Trophoblast cell (in vitro differentiated cells and primary cell): ENCODE measurements at regions not wholly inside any gene's neighbourhood (a gene's known extent, or its start where the extent isn't known, plus 50 kb on each side); places are given as distances from the start of the nearest gene placed in this dataset.

Experiments
- DNase-seq, 2 donors: peaks; one replicate each; pipeline ENCODE4 v3.0.0-alpha.2; 2016
- H2AFZ ChIP-seq: 2 replicates; pipeline ENCODE4 v1.6.1; 2013; ENCODE audit warnings: low read length, moderate library complexity, mild to moderate bottlenecking; ENCODE audit not compliant: insufficient read depth, poor library complexity
- H2AK5ac ChIP-seq: 2 replicates; pipeline ENCODE4 v1.6.1; 2013; ENCODE audit warnings: mild to moderate bottlenecking, low read length
- H2BK120ac ChIP-seq: 2 replicates; pipeline ENCODE4 v1.6.1; 2013; ENCODE audit warnings: low read length, mild to moderate bottlenecking, moderate library complexity; ENCODE audit not compliant: insufficient read depth, poor library complexity
- H2BK12ac ChIP-seq: 2 replicates; pipeline ENCODE4 v1.6.1; 2013; ENCODE audit warnings: mild to moderate bottlenecking, low read length, moderate library complexity
- H2BK5ac ChIP-seq: 2 replicates; pipeline ENCODE4 v1.6.1; 2013; ENCODE audit warnings: low read length, low read depth, moderate library complexity, mild to moderate bottlenecking; ENCODE audit not compliant: poor library complexity
- H3K14ac ChIP-seq: 2 replicates; pipeline ENCODE4 v1.6.1; 2013; ENCODE audit warnings: mild to moderate bottlenecking, low read length
- H3K18ac ChIP-seq: 2 replicates; pipeline ENCODE4 v1.6.1; 2013; ENCODE audit warnings: mild to moderate bottlenecking, low read length
- H3K23ac ChIP-seq: 2 replicates; pipeline ENCODE4 v1.6.1; 2013; ENCODE audit warnings: low read length
- H3K27ac ChIP-seq: 2 replicates; pipeline ENCODE4 v1.5.1; 2013; ENCODE audit warnings: low read depth, mild to moderate bottlenecking, inconsistent platforms, low read length, moderate library complexity
- H3K27me3 ChIP-seq: 2 replicates; pipeline ENCODE4 v1.6.1; 2013; ENCODE audit warnings: inconsistent platforms, mild to moderate bottlenecking, low read length, moderate library complexity; ENCODE audit not compliant: insufficient read depth
- H3K36me3 ChIP-seq, 2 experiments: 1 replicate in 1 of 2; 2 replicates in 1 of 2; pipeline ENCODE4 v1.6.1; 2013; ENCODE audit warnings: low read length in 2 of 2, mild to moderate bottlenecking in 2 of 2, moderate library complexity in 1 of 2; ENCODE audit not compliant: insufficient read depth in 2 of 2, control insufficient read depth in 1 of 2
- H3K4ac ChIP-seq: 2 replicates; pipeline ENCODE4 v1.6.1; 2013; ENCODE audit warnings: low read depth, mild to moderate bottlenecking, low read length, moderate library complexity
- H3K4me1 ChIP-seq, 2 experiments: 1 replicate in 1 of 2; 2 replicates in 1 of 2; pipeline ENCODE4 v1.6.1; 2013; ENCODE audit warnings: low read length in 2 of 2, mild to moderate bottlenecking in 2 of 2, moderate library complexity in 1 of 2; ENCODE audit not compliant: insufficient read depth in 2 of 2, control insufficient read depth in 1 of 2
- H3K4me2 ChIP-seq: 2 replicates; pipeline ENCODE4 v1.6.1; 2013; ENCODE audit warnings: inconsistent platforms, mild to moderate bottlenecking, low read length, moderate library complexity
- H3K4me3 ChIP-seq: 2 replicates; pipeline ENCODE4 v1.5.1; 2013; ENCODE audit warnings: mild to moderate bottlenecking, low read depth, low read length, inconsistent platforms
- H3K79me1 ChIP-seq: one replicate; pipeline ENCODE4 v1.6.1; 2013; ENCODE audit warnings: low read length
- H3K79me2 ChIP-seq: 2 replicates; pipeline ENCODE4 v1.6.1; 2013; ENCODE audit warnings: low read length, mild to moderate bottlenecking; ENCODE audit not compliant: control insufficient read depth, insufficient read depth, poor library complexity
- H3K9ac ChIP-seq: 2 replicates; pipeline ENCODE4 v1.6.1; 2013; ENCODE audit warnings: mild to moderate bottlenecking, low read length
- H3K9me3 ChIP-seq: 2 replicates; pipeline ENCODE4 v1.6.1; 2013; ENCODE audit warnings: low read depth, mild to moderate bottlenecking, control low read depth, inconsistent platforms, low read length; ENCODE audit not compliant: insufficient read depth
- H4K12ac ChIP-seq: 2 replicates; pipeline ENCODE4 v1.6.1; 2013; ENCODE audit warnings: low read depth, mild to moderate bottlenecking, low read length, moderate library complexity
- H4K8ac ChIP-seq: 2 replicates; pipeline ENCODE4 v1.6.1; 2013; ENCODE audit warnings: low read depth, mild to moderate bottlenecking, low read length, moderate library complexity
- H4K91ac ChIP-seq: one replicate; pipeline ENCODE4 v1.6.1; 2013; ENCODE audit warnings: low read depth, mild to moderate bottlenecking, low read length, moderate library complexity
- WGBS: extraction: QIAGEN DNeasy Blood & Tissue Kit; methylation state at CpG from one replicate; pipeline ENCODE4 v1.1.7; 2013; ENCODE audit warnings: missing lambda C conversion rate; ENCODE audit not compliant: insufficient read length, insufficient coverage; ENCODE audit errors: extremely low coverage; 5-methylcytosine and 5-hydroxymethylcytosine counted together

GRCh38 chr4:3373468-3373867 lies 68.3 kb upstream of the HGFAC start:
- Histone ChIP-seq H3K4me1 (no peaks in the 10 kb centered on the region), H3K27me3 (no peaks in the 10 kb centered on the region), H3K79me1 (no peaks in the 10 kb centered on the region), H4K12ac (no peak overlapping the region), H4K91ac (no peak overlapping the region), H2BK5ac (no peak overlapping the region), H3K79me2 (no peaks in the 10 kb centered on the region), H3K9ac (no peak overlapping the region), H3K4me3 (no peak overlapping the region), H3K4me2 (no peak overlapping the region), H3K23ac (no peak overlapping the region), H2AK5ac (no peak overlapping the region), H3K27ac (no peak overlapping the region), H3K36me3 (peaks cover 8 to 9% of the 10 kb centered on the region in 2 experiments), H2BK120ac (no peak overlapping the region), H3K18ac (no peak overlapping the region), H3K4ac (no peak overlapping the region), H4K8ac (no peak overlapping the region), H2BK12ac (no peak overlapping the region), H3K14ac (no peak overlapping the region), H2AFZ (no peak overlapping the region), H3K9me3 (peaks cover 2% of the 10 kb centered on the region)
- no peak for DNase-seq
- no CpG with 5 or more reads among the region's 19 CpGs for WGBS

DNA sequence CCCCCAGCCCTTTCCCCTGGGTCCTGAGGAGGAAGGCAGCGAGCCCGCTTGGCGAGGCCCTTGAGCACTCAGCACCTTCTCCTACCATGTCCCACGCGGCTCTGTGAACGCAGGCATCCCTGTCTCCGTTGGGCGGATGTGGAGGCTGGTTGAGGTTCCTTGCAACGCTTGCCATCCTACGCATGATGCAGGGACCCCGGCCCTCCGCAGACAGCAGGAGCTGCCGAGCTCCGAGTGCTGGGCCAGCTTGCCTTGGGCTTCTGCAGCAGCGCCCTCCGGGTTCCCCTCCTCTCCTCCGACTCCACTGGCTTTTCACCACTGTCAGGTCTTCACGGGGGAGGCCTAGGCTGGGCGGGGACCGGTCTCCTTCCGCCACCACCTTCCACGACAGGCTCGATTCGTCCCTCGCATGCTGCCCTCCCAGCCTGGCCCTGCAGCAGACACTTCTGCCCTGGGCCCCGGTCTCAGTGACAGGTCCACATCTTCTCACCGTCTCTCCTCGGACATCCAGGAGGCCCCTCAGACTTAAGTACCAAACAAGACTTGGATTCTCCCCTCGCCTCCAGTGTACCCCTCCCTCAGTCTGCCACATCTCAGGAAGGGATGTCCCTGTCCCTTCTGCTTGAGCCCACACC lies 67.6 kb upstream of the HGFAC start:
- Histone ChIP-seq H3K4ac (no peak overlapping the region), H3K79me2 (no peaks in the 10 kb centered on the region), H2AFZ (no peak overlapping the region), H3K14ac (no peak overlapping the region), H3K36me3 (peaks cover 8 to 9% of the 10 kb centered on the region in 2 experiments), H2AK5ac (no peak overlapping the region), H2BK5ac (no peak overlapping the region), H3K4me3 (no peak overlapping the region), H3K4me1 (no peaks in the 10 kb centered on the region), H3K4me2 (no peak overlapping the region), H3K9ac (no peak overlapping the region), H4K91ac (no peak overlapping the region), H4K12ac (no peak overlapping the region), H4K8ac (no peak overlapping the region), H3K27ac (no peak overlapping the region), H3K79me1 (no peaks in the 10 kb centered on the region), H2BK120ac (no peak overlapping the region), H3K9me3 (peaks cover 2% of the 10 kb centered on the region), H3K18ac (no peak overlapping the region), H3K23ac (no peak overlapping the region), H2BK12ac (no peak overlapping the region), H3K27me3 (no peaks in the 10 kb centered on the region)
- WGBS, result no CpG with 5 or more reads among the region's 29 CpGs
- DNase-seq, result no peak

DNA sequence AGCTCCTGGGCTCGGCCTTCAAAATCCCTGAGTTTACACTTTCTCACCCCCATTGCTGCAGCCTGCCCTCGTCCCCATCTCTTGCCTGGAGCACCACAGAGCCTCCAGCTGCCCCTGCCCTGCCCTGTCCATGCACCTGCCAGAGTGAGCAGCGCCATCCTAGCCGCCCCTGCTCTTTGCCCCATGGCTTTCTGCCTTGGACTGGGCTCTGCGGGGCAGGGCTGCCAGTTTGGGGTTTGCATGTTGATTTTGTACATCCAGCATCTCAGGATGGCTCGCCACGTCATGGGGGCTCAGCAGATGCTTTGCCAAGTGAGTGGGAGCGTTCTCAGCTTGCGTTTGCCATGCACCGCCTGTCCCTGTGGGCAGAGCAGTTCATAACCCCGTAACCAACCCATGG lies 67.1 kb upstream of the HGFAC start:
- H3K27me3 ChIP-seq, result no peaks in the 10 kb centered on the region

GRCh38 chr4:3375688-3376087 lies 66.1 kb upstream of the HGFAC start:
- Histone ChIP-seq H2AFZ (no peak overlapping the region), H2BK5ac (no peak overlapping the region), H4K8ac (no peak overlapping the region), H3K14ac (no peak overlapping the region), H3K27me3 (no peaks in the 10 kb centered on the region), H3K9me3 (peaks cover 9% of the 10 kb centered on the region), H3K4me1 (no peaks in the 10 kb centered on the region), H2AK5ac (no peak overlapping the region), H3K79me2 (no peaks in the 10 kb centered on the region), H3K36me3 (peaks cover 8 to 15% of the 10 kb centered on the region in 2 experiments), H4K12ac (no peak overlapping the region), H3K4me3 (no peak overlapping the region), H3K4me2 (no peak overlapping the region), H3K18ac (no peak overlapping the region), H3K4ac (no peak overlapping the region), H3K27ac (no peak overlapping the region), H2BK12ac (no peak overlapping the region), H3K79me1 (no peaks in the 10 kb centered on the region), H3K23ac (no peak overlapping the region), H2BK120ac (no peak overlapping the region), H3K9ac (no peak overlapping the region), H4K91ac (no peak overlapping the region)
- DNase-seq, result no peak
- no CpG with 5 or more reads among the region's 7 CpGs for WGBS

More for the DNA sequence above, 67.1 kb upstream of the HGFAC start:
- Histone ChIP-seq H3K79me2 (no peaks in the 10 kb centered on the region), H3K4me2 (no peak overlapping the region), H3K36me3 (peaks cover 8 to 9% of the 10 kb centered on the region in 2 experiments), H3K23ac (no peak overlapping the region), H4K12ac (no peak overlapping the region), H2AK5ac (no peak overlapping the region), H3K79me1 (no peaks in the 10 kb centered on the region), H2BK5ac (no peak overlapping the region), H3K27ac (no peak overlapping the region), H3K4me3 (no peak overlapping the region), H4K91ac (no peak overlapping the region), H3K4me1 (no peaks in the 10 kb centered on the region), H3K18ac (no peak overlapping the region), H2BK12ac (no peak overlapping the region), H2AFZ (no peak overlapping the region), H3K9me3 (peaks cover 2% of the 10 kb centered on the region), H3K4ac (no peak overlapping the region), H3K9ac (no peak overlapping the region), H3K14ac (no peak overlapping the region), H4K8ac (no peak overlapping the region), H2BK120ac (no peak overlapping the region)
- DNase-seq, result no peak
- WGBS, result no CpG with 5 or more reads among the region's 11 CpGs
